PC-3 (cell line): ENCODE measurements at regions not wholly inside any gene's neighbourhood (a gene's known extent, or its start where the extent isn't known, plus 50 kb on each side); places are given as distances from the start of the nearest gene placed in this dataset.

Experiments
- ATAC-seq: fragments of 200-7000 bp; cut with Tn5 transposase; 2 replicates; pipeline ENCODE4 v1.9.1; 2020; ENCODE audit warnings: mild to moderate bottlenecking, moderate library complexity
- BruUV-seq: library from RNA; stranded (reverse); fragments of 400-500 nt; replicated peaks from 2 replicates; lab custom pipeline; 2021; lab: Mats Ljungman, UMichigan
- CTCF ChIA-PET: fragments of 300-600 bp; sonication (Branson Sonifier 250); formaldehyde crosslinking; loops from one replicate; lab custom pipeline; 2022; ENCODE audit warnings: antibody characterized with exemption; lab: Charles Lee
- POLR2A ChIA-PET: fragments of 300-600 bp; sonication (Branson Sonifier 250); formaldehyde crosslinking; loops from one replicate; lab custom pipeline; 2022; ENCODE audit warnings: antibody characterized with exemption; ENCODE audit not compliant: unreplicated experiment; lab: Charles Lee
- DNase-seq: peaks from one replicate; pipeline ENCODE4 v3.0.0-alpha.2; 2015
- H2AFZ ChIP-seq: fragments of 300-600 bp; sonication (generic); 2 replicates; pipeline ENCODE4 v1.6.0; 2016; ENCODE audit warnings: antibody characterized with exemption, low read length
- H3F3A ChIP-seq: fragments of 300-600 bp; sonication (generic); one replicate; pipeline ENCODE4 v1.6.0; 2017; ENCODE audit warnings: antibody characterized with exemption, low read length, control low read depth, mild to moderate bottlenecking; ENCODE audit not compliant: unreplicated experiment
- H3K27ac ChIP-seq: fragments of 300-600 bp; sonication (generic); 2 replicates; pipeline ENCODE4 v1.5.1; 2016; ENCODE audit warnings: mild to moderate bottlenecking, low read length
- H3K27me3 ChIP-seq: fragments of 300-600 bp; sonication (generic); 2 replicates; pipeline ENCODE4 v1.6.1; 2016; ENCODE audit warnings: low read length, mixed read lengths
- H3K36me3 ChIP-seq: fragments of 300-600 bp; sonication (generic); 2 replicates; pipeline ENCODE4 v1.6.1; 2016; ENCODE audit warnings: low read depth, mixed run types, low read length, mixed read lengths
- H3K4me1 ChIP-seq: fragments of 300-600 bp; sonication (generic); 2 replicates; pipeline ENCODE4 v1.5.1; 2016; ENCODE audit warnings: low read length; ENCODE audit not compliant: insufficient read depth
- H3K4me2 ChIP-seq: fragments of 300-600 bp; sonication (generic); 2 replicates; pipeline ENCODE4 v1.6.0; 2016; ENCODE audit warnings: low read length
- H3K4me3 ChIP-seq: fragments of 300-600 bp; sonication (generic); 2 replicates; pipeline ENCODE4 v1.5.1; 2016; ENCODE audit warnings: mild to moderate bottlenecking, low read length, mixed read lengths
- H3K79me2 ChIP-seq: fragments of 300-600 bp; sonication (generic); 2 replicates; pipeline ENCODE4 v1.6.1; 2017; ENCODE audit warnings: low read length, mixed read lengths
- H3K9ac ChIP-seq: fragments of 300-600 bp; sonication (generic); 2 replicates; pipeline ENCODE4 v1.6.0; 2016; ENCODE audit warnings: mild to moderate bottlenecking, low read length
- H3K9me2 ChIP-seq: fragments of 300-600 bp; sonication (generic); replicated peaks from 2 replicates; pipeline ENCODE4 v1.6.1; 2016; ENCODE audit warnings: mixed run types, low read length, mixed read lengths
- H3K9me3 ChIP-seq: fragments of 300-600 bp; sonication (generic); 2 replicates; pipeline ENCODE4 v1.6.1; 2016; ENCODE audit warnings: low read length, mixed read lengths
- H4K20me1 ChIP-seq: fragments of 300-600 bp; sonication (generic); 2 replicates; pipeline ENCODE4 v1.6.1; 2016; ENCODE audit warnings: low read length, mixed read lengths
- EZH2 ChIP-seq: fragments of 300-600 bp; sonication (generic); IDR thresholded peaks from one replicate; pipeline ENCODE4 v1.6.1; 2017; ENCODE audit warnings: antibody characterized with exemption, mild to moderate bottlenecking, low read length; ENCODE audit not compliant: unreplicated experiment
- EZH2phosphoT487 ChIP-seq: fragments of 300-600 bp; sonication (generic); IDR thresholded peaks from 2 replicates; pipeline ENCODE4 v1.6.1; 2018; ENCODE audit warnings: mild to moderate bottlenecking, antibody characterized with exemption, low read length, borderline replicate concordance
- intact Hi-C: fragments of 100-400 bp; cut with micrococcal nuclease; formaldehyde crosslinking; loops from 2 replicates; pipeline ENCODE4 v1.9.0; 2023
- TF ChIP-seq, protein P1 (sequence below): fragments of 300-600 bp; sonication (generic); conservative IDR thresholded peaks from 2 replicates; pipeline ENCODE4 v1.5.1; 2017; ENCODE audit warnings: antibody characterized with exemption, low read depth, mild to moderate bottlenecking, low read length

DNA sequence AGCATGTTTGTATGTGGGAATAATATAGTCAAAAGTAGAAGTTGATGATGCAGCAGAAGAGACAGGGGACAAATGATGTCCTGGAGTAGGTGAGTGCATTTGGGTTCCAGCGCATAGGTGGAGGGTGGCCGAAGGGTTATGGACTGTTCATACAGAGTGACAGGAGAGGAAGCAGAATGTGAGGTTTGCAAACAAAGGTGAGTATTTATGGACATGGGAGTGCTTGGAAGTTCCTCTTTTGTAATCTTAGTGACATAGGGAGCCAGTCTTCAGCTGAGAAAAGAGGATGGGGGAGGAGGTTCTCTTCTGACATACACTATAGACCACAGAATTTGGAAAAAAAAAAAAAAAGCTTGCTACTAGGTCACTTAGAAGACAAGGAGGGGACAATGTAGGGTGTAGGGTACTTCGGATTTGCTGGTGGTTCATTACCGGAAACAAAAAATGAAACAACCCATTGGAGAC is 331.6 kb downstream of the DLEU7 start:
- CTCF ChIA-PET: no interaction called here

DNA sequence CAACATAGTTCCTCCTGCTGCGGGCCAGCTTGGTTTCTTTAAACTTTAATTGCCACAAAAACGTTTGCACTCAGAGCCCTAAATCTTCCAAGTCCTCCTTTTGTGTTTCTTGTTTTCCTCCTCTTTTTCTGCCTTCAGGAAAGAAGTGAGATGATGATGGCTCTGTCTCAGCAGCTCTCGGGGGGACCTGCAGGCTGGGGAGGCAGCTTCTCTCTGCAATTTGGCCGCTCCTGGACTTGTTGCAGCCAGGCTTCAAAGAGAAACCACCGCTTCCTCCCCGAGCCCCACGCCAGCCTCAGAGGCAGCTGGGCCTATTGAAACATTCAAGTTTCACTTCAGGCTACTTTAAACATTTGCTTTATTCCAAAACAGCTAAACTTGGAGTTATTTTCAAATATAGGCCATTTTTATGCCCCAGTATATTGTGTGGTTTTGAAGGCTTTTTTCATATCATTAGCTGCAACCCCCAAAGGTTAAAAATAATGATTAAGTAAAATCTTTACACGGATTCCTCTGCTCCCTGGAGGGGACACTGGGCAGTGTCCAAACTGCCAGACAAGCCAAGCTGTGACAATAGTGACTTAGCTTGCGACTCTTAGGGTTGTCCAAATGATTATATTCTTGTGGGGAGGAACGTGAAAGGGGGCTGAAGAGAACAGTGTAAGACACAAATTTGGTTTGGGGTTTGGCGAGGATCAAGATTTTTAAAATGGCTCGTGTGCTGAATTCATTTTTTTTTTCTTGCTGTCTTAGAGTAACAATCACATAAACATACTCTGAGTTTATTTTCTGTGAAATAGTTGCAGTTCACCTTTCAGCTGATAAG is 330.8 kb downstream of the DLEU7 start:
- H3K9ac ChIP-seq: peak overlapping the region; percentile 23; the same call in 1 of the 2 replicates

More for the DNA sequence above, 331.6 kb downstream of the DLEU7 start:
- H3K4me2 ChIP-seq: peak overlapping the region; percentile 89
- intact Hi-C loops: loop anchor here (10.0 kb wide), 1 partner anchor 127 kb away; no protein-coding TSS in a partner anchor
- no peaks in the 10 kb centered on the region for H3K9me3 ChIP-seq
- ATAC-seq: peak; percentile 14; the same call in 1 of the 2 replicates
- no peaks in the 10 kb centered on the region for H3K79me2 ChIP-seq
- no peaks in the 10 kb centered on the region for H3K36me3 ChIP-seq
- no peak overlapping the region for H3K27ac ChIP-seq
- no peaks in the 10 kb centered on the region for H4K20me1 ChIP-seq
- H3K4me3 ChIP-seq: peak overlapping the region; percentile 60
- POLR2A ChIA-PET: no interaction called here
- H3K27me3 ChIP-seq: no peaks in the 10 kb centered on the region
- no peak overlapping the region for H3K9ac ChIP-seq
- BruUV-seq: no TSS peak
- no peaks in the 10 kb centered on the region for H3F3A ChIP-seq
- peak overlapping the region; percentile 88 for H2AFZ ChIP-seq
- no peaks in the 10 kb centered on the region for H3K9me2 ChIP-seq
- TF ChIP-seq, protein P1, sequence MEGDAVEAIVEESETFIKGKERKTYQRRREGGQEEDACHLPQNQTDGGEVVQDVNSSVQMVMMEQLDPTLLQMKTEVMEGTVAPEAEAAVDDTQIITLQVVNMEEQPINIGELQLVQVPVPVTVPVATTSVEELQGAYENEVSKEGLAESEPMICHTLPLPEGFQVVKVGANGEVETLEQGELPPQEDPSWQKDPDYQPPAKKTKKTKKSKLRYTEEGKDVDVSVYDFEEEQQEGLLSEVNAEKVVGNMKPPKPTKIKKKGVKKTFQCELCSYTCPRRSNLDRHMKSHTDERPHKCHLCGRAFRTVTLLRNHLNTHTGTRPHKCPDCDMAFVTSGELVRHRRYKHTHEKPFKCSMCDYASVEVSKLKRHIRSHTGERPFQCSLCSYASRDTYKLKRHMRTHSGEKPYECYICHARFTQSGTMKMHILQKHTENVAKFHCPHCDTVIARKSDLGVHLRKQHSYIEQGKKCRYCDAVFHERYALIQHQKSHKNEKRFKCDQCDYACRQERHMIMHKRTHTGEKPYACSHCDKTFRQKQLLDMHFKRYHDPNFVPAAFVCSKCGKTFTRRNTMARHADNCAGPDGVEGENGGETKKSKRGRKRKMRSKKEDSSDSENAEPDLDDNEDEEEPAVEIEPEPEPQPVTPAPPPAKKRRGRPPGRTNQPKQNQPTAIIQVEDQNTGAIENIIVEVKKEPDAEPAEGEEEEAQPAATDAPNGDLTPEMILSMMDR: no peak
- no peak for TF ChIP-seq EZH2
- no peak for TF ChIP-seq EZH2phosphoT487
- no peak for DNase-seq
- H3K4me1 ChIP-seq: peaks cover 19% of the 10 kb centered on the region

More for the DNA sequence above, 330.8 kb downstream of the DLEU7 start:
- Histone ChIP-seq H3K9me3 (no peaks in the 10 kb centered on the region), H3K27ac (peak overlapping the region; percentile 11; the same call in 1 of the 2 replicates), H3K4me2 (peak overlapping the region; percentile 89), H2AFZ (peak overlapping the region; percentile 88), H3K79me2 (no peaks in the 10 kb centered on the region), H3K36me3 (no peaks in the 10 kb centered on the region), H3F3A (no peaks in the 10 kb centered on the region), H3K9me2 (no peaks in the 10 kb centered on the region), H3K4me3 (peak overlapping the region; percentile 60), H3K27me3 (no peaks in the 10 kb centered on the region), H4K20me1 (no peaks in the 10 kb centered on the region), H3K4me1 (peaks cover 19% of the 10 kb centered on the region)
- BruUV-seq: no TSS peak
- CTCF ChIA-PET: no interaction called here
- ATAC-seq: peak; percentile 58
- POLR2A ChIA-PET: interaction anchor here (0.6 kb wide), 1 partner anchor 109 kb away, joined by 5 read pairs; no protein-coding TSS in a partner anchor
- TF ChIP-seq, protein P1: no peak
- TF ChIP-seq EZH2 (no peak), EZH2phosphoT487 (no peak)
- intact Hi-C loops: loop anchor here (10.0 kb wide), 1 partner anchor 128 kb away; no protein-coding TSS in a partner anchor
- peak; percentile 12 for DNase-seq
